ENCODE measurements at regions not wholly inside any gene's neighbourhood (a gene's known extent, or its start where the extent isn't known, plus 50 kb on each side); places are given as distances from the start of the nearest gene placed in this dataset.

- no peak for DNase-seq
These were observed 50.4 kb upstream of the SEPTIN5 start for GRCh38 chr22:19663821-19664355.

DNA sequence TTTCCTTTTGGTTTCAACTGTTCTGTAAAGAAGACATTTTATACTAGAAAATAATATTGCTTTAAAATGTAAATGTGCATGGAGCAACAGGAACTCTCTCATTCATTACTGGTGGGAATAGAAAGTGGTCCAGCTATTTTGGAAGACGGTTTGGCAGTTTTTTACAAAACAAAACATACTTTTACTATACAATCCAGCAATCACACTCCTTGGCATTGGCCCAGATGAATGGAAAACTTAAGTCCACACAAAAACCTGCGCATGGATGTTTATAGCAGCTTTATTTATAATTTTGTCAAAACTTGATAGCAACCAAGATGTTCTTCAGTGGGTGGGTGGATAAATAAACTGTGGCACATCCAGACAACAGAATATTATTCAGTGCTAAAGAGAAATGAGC lies 49.9 kb upstream of the SEPTIN5 start:
- no peak for DNase-seq
